GM19463 (cell line): ENCODE measurements at regions not wholly inside any gene's neighbourhood (a gene's known extent, or its start where the extent isn't known, plus 50 kb on each side); places are given as distances from the start of the nearest gene placed in this dataset.

Experiments used
- ATAC-seq: cut with Tn5 transposase; IDR thresholded peaks from one replicate; pipeline ENCODE4 v1.9.1; 2021; ENCODE audit warnings: mild to moderate bottlenecking, moderate library complexity; ENCODE audit not compliant: unreplicated experiment

- ATAC-seq, result no peak
Measured at GRCh38 chr10:128694168-128694850, 568.1 kb upstream of the MKI67 start.

- ATAC-seq, result no peak
Measured at GRCh38 chr10:128694851-128695725, 568.9 kb upstream of the MKI67 start.

DNA sequence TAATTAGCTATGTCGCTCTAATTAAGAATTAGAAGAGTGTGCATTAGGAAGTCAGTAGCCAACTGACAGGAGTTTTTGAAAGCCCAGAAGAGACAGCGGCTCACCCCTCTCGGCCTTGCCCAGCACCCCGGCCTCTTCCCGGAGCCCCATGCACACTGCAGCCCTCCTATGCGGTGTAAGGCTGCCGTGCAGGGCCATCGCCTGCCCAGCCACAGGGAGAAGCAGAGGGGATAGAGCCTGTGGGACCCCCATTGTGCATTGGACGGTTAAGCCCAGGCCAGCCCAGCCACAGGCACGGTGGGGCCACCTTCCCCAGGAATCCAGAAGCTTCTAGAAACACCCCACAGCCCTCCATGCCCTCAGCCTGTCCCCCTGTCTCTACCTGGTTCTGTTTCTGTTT, 569.7 kb upstream of the MKI67 start:
- no peak for ATAC-seq

- no peak for ATAC-seq
Measured at GRCh38 chr10:128697437-128697836, 571.2 kb upstream of the MKI67 start.

GRCh38 chr10:128701381-128701780, 575.2 kb upstream of the MKI67 start:
- ATAC-seq, result no peak

GRCh38 chr10:128701837-128702236, 575.6 kb upstream of the MKI67 start:
- ATAC-seq, result no peak

- no peak for ATAC-seq
Measured at GRCh38 chr10:128704716-128705115, 578.5 kb upstream of the MKI67 start.

DNA sequence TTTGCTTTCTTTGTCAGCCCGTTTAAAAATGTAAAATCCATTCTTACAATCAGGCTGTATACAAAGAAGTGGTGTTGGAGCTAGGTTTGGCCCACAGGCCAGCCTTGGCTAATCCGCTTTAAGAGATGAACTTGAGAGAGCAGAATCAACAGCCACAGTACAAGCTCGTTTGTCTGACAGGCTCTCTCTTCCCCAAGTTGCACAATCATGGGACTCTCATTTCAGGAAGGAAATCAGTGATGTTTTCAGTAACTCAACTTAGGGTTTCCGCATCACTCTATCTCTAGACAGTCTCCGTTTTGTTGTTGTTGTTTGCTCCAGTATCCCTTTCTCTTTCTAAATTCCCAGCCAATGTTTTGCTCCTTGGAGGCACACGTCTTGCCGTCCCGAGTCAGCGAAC, 582.0 kb upstream of the MKI67 start:
- no peak for ATAC-seq

DNA sequence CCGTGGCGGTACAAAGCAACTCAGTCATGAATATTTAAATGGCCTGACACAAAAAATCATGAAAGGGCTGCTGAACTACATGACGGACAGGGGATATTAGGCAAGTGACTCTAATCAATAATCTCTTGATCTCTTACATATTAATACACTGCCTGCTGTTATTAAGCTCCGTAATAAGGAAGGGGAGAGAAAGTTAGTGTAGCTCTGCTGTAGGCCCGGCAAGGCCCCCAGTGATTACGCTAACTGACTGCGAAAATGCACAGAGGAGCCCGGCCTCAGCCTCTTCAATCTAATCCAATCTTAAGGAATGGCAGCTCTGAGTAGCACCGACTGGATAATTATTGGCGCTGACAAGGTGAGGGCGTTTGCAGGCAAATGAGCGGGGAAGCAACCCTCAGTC, 583.5 kb upstream of the MKI67 start:
- ATAC-seq, result no peak

DNA sequence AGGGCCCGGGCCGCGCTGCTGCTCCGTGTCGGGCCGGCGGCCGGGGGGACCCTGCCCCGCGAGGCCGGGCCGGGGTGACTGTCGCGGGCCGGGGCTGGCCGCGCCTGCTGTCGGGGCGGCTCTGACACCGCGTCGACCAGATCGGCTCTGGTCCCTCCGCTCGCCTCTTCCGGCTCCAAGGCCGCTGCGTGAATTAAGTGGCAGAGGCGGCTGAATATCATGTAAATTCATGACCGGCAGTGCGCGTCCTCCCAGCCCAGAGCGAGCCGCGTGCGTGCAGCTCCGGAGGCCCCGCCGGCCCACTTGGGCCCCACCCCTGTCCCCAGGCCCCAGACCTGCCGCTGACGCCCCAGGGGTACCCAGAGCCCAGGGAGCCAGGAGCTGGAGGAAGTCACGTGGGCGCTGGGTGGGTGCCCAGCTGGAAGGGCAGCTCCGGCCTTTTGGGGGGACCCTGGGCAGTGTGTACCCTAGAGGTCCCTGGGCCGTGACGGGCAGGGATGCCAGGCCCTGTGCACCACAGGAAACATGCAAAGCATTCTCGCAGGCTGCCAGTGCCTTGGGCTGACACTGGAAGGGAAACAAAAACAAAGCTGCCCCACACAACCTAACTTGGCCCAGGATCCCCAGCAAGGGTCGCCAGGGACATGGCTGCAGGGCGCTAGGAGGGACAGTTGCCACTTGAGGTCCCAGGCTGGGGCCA, 584.0 kb upstream of the MKI67 start:
- no peak for ATAC-seq

DNA sequence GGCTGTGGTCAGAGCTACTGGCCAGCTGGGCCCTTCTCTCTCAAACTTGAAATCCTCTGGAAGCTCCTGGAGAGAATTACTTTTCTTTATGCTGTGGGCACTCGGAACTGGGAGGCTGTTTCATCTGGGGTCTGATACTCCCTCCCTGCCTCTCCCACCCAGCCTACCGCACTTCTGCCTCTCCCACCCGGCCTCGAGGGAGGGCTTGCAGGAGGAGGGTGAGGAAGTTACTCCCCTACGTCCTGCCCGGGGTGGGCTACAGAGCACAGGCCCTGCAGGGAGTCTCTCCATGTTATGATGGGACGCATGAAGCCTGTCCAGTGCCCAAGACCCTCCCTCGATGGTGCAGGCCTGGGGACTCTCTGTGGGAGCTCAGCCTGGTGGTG, 584.6 kb upstream of the MKI67 start:
- no peak for ATAC-seq

DNA sequence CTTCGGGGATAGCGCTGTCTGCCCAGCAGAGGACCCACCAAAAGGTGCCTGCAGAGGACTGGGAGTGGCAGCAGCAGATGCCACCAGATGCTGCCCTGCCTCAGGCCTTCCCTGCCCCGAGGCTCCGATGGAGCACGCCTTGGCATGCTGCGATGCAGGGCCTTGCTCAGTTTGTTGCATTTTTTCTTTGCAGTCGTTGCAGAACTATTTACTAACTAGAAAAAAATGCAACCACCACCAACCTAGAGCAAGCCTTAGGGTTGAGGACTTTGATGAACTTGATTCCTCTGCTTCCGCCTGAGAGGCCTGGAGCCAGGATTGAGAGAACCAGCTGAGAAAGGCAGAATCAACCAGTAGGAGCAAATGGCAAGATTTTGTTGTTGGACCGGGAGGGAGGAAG, 585.6 kb upstream of the MKI67 start:
- no peak for ATAC-seq

DNA sequence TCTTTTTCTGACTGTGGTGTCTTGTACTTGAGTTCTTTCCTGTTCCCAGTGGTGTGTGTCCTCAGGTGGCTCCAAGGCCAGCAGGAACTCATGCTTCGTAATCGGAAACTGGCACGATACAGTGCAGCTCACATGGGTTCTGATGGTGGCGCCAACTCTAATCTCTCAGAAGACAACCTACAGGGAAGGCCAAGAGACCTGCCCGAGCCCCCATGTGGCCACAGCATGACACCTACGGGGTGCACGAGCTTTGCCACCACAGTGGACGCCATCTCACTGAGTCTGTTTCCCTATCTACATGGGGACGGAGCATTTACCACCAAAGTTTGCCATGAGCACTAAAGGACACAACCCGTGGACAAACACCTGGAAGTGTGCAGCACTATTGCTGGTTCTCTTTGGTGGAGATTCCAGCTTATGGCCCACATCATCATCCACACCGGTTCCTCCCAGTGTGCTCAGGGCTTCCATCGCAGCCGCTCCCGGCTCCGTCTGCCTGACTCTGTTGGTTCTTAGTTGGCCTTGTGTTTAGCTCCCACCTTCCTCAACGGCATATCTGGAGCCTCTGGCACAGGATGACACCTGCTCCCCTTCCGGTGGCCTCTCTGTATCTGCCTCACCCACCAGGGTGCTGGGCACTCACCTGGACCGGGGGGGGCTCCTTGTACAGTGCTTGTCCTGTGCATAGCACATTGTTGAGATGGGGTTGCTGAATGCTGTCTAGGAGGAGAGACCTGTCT, 586.6 kb upstream of the MKI67 start:
- ATAC-seq, result no peak

DNA sequence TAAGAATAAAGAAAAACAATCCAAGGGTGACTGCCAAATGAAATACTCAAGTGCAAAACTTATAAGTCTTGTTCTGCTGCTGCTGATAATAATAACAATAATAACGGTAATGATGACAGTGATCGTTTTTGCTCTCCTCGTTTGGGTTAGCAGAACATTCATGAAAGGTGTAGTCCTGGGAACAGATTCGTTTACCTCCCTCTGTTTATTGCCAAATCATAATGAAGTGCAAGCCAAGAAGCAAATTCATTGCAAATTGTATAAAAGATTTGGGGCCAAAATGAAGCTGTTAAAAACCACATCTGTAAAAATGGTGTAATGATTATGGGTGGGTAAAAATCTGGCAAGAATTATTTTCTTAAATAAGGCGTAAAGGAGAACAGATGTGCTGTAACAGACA, 587.2 kb upstream of the MKI67 start:
- no peak for ATAC-seq

GRCh38 chr10:128713874-128714570, 587.8 kb upstream of the MKI67 start:
- ATAC-seq, result no peak

DNA sequence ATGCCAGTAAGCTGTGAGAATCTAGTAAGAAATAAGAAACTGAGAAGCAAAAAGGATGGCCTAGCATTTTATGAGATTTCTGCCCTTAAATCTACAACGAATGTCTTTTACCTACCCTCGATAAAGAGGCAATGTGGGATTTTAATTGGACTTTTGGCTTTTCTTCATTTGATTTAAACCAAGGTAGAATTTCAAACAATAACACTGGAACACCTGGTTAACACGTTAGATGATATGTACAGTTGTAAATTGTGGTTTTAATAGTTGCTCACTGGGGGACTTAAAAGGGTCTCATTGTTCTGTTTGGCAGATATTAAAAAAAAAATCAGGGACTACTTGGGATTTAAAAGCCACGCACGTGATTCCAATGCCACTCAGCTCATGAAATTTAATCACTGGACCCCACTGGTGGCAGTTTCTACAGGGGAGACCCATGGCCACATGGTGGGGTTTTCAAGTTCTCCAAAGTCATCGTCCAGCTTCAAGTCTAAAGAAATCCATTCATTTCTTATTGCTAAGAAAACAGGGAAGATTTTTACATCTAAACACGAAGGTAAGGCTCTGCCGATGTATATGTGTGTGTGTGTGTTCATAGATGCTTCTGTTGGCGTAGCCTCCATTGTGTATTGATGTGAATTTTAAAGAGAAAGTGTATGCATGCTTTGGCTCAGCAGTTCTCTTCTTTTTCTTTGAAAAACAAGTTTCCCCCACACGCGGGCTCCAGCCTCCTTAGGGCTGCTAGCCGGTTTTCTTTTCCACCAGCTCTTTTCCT, 588.6 kb upstream of the MKI67 start:
- ATAC-seq, result no peak

DNA sequence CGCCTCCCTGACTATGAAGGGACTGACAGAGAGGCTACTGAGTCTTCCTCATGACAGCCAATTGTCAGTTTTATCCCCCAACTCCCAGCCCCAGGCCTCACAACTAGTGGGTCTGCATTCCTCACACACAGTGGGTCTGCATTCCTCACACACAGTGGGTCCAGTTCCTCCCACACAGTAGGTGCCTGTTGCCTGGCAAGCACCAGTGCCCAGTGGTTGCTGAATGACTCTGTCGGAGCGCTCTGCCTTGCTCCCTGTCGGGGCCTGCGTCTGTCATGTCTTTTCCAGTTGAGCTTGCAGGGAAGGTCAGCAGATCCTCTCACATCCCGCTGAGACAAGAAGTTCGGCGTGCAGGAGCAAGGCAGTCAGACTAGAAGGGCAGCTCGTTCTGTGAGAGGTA, 590.0 kb upstream of the MKI67 start:
- no peak for ATAC-seq

- ATAC-seq, result no peak
Measured at GRCh38 chr10:128721963-128722445, 595.8 kb upstream of the MKI67 start.

DNA sequence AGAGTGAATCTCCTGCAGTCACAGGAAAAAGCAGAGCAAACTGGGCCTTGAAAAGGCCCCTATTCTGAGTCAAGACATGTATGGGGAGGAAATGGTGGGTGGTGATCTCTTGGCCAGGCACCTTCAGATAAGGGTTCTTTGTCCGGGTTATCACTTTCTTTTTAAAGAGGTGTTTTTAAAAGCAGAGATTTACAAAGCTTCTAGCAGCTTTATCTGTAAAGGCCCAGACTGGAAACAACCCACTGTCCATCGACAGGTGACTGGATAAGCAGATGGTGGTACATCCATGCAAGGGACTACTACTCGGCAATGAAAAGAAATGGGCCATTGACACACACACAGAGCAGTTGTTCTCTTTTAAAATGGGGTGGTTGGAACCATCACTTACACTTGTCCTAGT, 596.7 kb upstream of the MKI67 start:
- no peak for ATAC-seq
